Mucosa of gallbladder (tissue), 1 donor: ENCODE measurements at regions not wholly inside any gene's neighbourhood (a gene's known extent, or its start where the extent isn't known, plus 50 kb on each side); places are given as distances from the start of the nearest gene placed in this dataset.
"Not testable (repeated sequence)": the region's sequence is repeated elsewhere in the genome, so short reads cannot be mapped to it uniquely, and the experiment has no call there.

Source experiments
- DNase-seq: peaks from one replicate; pipeline ENCODE4 v3.0.0-alpha.2; 2020; ENCODE audit warnings: low spot score
- donor health status: DM: no; HTN: no; CAD: no.

- no peak for DNase-seq
Measured at GRCh38 chr3:27630885-27631284, 91.2 kb downstream of the EOMES start.

DNA sequence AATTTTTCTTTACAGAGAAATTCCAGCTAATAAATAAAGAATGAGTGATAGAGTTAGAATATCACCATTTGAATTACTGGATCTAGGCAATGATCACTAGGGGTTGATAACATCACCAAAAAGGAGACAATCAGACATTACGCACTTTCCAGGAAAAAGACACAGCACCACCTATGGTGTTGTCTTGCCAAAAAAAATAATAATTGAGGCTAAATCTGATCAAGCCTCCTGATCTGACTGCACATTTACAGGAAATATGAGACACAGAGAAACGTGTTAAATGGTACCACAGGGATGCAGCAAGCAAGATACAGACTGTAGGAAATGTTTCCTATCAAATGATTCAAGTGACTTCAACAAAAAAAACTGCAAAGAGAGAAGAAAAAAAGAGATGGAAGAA is 92.8 kb downstream of the EOMES start:
- DNase-seq, result no peak

GRCh38 chr3:27628026-27628750 is 93.9 kb downstream of the EOMES start:
- no peak for DNase-seq

DNA sequence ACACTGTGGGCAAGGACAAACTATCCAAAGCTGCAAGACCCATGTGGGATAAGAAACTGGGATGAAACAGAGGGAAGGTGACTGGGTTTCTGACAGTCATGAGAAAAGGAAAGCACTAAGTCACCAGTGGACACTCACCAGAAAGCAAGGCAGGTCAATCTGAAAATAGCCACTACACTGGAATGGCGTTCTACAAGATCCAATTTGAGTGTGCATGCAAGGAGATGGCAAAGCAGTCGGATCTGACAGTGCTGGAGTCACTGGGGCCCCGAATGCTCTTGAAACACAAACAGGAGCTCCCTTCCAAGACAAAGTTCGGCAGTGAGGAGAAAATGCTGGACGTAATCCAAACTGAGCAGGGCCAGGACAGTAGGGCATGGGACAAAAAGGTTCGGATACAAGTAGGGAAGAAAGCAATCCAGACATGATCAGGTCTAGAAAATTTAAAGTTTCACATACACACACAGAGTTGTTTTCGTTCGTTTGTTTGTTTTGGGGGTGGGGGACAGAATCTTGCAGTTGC is 95.5 kb downstream of the EOMES start:
- DNase-seq, result no peak

DNA sequence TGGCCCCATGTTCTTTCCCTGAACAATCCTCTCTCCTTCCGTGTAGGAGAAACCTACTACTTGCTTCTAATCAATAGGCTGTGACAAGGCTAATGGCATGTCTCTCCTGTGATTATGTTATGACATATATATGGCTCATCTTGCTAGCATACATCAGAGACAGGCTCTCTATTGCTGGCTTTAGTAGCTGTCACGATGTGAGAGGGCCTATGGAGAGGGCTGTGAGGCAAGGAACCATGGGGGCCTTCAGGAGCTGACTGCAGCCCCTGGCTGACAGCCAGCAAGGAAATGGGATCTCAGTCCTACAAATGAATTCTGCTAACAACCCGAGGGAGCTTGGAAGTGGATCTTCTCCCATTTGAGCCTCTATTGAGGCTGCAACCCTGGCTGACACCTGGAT is 96.3 kb downstream of the EOMES start:
- DNase-seq, result no peak

DNA sequence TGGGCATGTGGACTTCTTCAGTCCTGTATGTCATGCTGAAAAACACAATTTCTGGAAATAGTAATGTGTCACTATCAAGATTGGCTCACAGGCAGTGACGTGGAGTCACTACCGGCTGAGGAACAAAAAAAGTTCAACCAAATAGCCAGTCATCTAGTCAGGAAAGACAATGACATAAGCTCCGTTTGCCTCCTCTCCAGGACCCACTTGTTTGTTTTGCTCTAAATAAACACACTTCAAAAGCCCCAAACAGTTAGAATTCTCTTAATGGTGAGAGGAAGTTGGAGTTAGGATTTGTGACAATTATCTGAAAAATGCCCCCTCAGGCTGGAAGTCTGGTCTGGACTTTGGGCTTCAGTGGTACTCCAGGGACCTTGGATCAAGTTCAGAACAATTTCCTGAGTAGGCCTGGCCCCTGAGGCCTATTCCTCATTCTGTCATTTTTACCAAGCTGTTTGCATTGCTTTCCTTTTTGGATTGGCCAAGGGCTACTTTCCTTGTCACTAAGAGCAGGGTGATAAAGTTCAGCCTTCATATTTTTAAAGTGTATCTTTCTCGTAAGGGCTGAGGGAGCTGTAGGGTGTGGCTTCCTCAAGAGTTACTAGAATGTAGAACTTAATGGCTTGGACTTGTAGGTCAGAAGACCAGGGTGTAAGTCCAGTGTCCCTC is 98.9 kb downstream of the EOMES start:
- no peak for DNase-seq

DNA sequence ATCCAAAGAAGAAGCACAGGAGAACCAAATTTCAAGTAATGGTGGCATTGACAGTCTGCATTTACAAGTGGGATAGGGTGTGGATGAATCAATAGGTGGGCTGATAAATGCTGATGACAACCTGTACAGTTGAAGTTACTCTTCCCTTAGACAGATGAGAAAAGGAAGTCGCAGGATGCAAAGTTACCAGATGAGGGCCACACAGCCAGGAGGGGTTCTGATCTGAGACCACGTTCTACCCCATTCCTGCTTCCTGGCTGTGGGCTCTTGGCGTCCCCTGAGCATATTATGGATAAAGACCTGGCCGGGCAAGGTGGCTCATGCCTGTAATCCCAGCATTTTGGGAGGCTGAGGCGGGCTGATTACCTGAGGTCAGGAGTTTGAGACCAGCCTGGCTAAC is 104.6 kb downstream of the EOMES start:
- no peak for DNase-seq

DNA sequence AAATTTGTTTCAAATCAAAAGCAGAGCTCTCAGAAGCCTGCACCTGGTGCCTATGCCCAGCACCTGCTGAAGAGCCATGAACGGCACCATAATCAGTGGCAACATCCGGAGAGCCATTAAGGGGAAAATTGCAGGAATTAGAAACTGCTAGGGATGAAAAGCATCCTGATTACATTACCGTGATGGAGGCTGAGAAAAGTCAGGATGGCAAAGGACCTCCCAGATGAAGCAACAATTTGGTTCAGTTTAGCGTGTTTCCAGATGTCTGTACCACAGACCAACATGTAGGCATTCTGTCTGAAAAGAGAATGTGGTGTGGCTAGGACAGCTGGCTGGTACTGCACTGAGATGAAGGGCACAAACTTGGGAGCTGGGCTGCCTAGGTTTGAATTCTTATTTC is 106.1 kb downstream of the EOMES start:
- no peak for DNase-seq

DNA sequence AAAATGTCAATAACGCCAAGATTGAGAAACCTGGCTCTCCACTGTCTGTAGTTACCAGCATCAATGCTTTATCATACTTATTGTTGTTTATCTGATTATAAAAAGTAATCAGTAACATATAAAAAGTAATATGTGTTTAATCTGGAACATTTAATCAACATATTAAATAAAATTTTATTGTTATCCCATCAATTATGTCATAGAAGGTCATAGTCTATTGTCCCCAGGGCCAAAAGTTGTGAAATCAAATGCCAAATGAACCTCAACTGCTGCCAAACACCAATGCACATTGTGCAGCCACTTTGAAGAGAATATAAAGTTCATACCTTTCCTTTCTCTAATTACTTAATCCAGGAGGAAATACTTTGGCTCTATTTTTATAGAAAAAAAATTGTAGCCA is 106.6 kb downstream of the EOMES start:
- DNase-seq, result peak; percentile 48

DNA sequence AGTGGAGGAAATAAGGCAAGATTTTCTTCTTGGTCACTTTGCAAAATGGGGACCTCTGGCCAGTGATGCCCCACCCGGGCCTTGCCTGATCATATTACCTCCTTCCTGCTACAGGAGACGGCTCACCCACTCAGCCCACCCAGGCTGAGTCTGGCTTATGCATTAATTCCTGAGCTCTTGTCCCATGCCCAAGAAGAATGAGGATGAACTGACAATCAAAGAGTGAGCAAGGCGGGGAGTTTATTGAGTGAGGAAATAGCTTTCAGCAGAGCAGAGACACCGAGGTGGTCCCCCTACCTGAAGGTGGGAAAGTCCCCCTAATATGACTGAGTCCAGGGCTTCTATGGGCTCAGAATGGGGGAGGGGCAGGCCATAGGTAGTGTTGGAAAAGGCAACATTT is 107.5 kb downstream of the EOMES start:
- no peak for DNase-seq

DNA sequence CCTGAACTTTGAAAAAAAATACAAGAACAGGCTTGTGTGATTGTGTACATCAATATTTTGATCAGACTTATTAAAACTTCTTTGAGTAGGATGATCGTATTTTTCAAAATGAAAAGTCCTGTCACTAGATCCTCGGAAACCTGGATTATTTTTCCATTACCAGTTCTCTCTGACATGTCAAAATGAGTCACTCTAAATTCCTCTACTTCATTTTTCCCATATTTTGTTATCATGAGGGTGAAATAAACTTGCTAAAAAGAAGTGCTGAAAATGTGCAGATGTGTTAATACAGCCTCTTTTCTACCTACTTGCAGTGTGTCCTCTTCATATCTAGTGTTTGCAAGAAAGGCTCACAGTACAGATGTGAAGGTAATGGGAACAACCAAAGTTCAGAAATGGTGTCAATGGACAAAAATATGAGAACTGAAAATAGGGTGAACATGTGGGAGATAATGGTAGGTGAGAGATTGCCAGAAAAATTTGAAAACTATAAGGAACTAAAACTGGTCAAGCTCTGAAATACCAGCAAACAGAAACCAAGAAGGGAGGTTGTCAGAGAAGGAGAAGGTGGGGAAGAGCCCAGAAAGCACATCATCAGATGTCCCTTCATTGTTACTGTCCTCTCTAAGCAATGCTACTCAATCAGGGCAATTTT is 108.2 kb downstream of the EOMES start:
- DNase-seq, result no peak

DNA sequence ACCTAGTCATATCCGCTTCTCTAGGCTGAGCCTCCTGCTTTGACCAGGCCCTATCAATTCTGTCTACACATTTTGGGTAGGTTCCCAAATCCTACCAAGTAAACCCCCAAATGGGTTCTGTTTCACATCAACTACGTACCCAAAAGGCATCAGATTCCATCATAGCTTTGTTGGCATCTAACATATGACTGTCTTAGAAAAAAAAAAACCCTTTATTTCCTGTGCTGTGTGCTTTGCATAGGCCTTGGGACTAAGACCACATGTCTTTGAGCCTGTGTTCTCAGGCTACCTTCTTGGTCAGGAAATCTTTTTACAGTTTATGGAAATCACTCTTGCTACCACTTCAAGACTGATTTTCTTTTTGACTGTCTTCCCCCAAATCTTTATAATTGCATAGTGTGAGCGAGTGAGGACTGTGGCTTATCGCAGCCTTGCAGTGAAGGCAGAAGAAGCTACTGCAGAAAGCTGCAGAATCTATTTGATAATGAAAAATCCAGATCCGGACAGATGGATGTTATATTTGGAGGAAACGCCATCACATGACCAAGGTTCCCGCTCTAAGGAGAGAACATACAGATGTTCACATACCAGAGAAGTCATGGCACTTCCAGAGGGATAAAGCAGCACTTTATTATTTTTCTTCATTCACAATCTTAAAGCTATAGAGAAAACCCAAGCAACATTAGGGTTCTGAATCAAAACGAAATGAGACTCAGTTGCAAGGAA is 111.2 kb downstream of the EOMES start:
- DNase-seq, result no peak

- DNase-seq, result no peak
Measured at GRCh38 chr3:27607370-27607769, 114.8 kb downstream of the EOMES start.

- no peak for DNase-seq
Measured at GRCh38 chr3:27606537-27606936, 115.6 kb downstream of the EOMES start.

DNA sequence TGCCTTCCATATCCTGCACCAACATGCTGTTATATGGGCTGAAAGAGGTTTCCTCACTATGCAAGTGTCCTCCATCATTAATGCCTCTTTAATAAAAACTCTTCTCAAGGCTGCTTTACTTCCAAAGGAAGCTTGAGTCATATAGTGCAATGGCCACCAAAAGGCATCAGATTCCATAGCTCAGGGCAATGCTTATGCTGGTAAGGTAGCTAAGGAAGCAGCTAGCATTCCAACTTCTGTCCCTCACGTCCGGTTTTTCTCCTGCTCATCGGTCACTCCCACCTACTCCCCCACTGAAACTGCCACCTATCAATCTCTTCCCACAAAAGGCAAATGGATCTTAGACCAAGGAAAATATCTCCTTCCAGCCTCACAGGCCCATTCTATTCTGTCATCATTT is 117.1 kb upstream of the SLC4A7 start:
- DNase-seq, result not testable (repeated sequence)

- not testable (repeated sequence) for DNase-seq
Measured at GRCh38 chr3:27599741-27600140, 115.6 kb upstream of the SLC4A7 start.

GRCh38 chr3:27596921-27597320 is 112.7 kb upstream of the SLC4A7 start:
- DNase-seq, result no peak

DNA sequence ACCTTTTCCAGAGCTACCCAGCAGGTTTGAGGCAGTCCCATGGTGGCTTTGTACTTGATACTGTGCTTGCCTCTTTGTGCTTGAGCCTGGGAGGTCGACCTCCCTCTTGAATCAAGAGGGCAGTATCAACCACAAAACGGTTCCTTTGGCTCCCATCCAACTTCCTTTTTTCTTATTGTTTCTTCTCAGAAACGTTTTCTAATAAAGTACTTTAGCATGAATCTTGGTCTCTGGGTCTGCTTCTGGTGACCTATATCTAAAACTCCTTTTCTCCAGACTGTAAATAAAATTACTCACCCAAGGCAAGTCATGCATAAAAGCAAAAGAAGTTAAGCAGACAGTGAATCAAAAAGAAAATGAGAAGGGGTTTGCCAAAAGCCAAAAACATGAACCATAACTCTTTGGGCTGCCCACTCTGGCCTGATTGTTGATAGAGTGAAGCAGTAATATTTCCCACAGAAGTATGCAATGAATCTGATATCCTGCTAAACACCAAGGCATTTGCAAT is 112.2 kb upstream of the SLC4A7 start:
- no peak for DNase-seq

- no peak for DNase-seq
Measured at GRCh38 chr3:27594096-27594690, 110.0 kb upstream of the SLC4A7 start.

DNA sequence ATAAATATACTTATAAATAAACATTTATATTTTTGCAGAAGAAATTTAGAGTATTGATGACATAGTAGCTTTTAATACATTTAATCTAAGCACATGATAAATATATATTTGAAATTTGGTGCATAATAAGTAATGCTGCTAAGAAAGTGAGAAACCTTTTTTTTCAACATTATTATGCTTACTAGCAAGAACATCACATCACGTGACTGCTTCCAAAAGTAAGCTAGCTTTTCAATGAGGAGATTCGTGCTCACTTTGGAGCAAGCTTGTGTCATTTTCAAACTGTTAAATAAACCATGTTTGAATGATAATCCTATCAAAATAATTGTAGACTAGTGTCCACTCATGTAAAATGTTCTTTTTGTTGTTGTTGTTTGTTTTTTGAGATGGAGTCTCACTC is 109.0 kb upstream of the SLC4A7 start:
- DNase-seq, result no peak
